HG02759 (cell line): ENCODE measurements at regions not wholly inside any gene's neighbourhood (a gene's known extent, or its start where the extent isn't known, plus 50 kb on each side); places are given as distances from the start of the nearest gene placed in this dataset.
"Not testable (repeated sequence)": the region's sequence is repeated elsewhere in the genome, so short reads cannot be mapped to it uniquely, and the experiment has no call there.

Experiments
- ATAC-seq: cut with Tn5 transposase; IDR thresholded peaks from one replicate; pipeline ENCODE4 v1.9.1; 2021; ENCODE audit warnings: mild to moderate bottlenecking, moderate library complexity; ENCODE audit not compliant: unreplicated experiment

DNA sequence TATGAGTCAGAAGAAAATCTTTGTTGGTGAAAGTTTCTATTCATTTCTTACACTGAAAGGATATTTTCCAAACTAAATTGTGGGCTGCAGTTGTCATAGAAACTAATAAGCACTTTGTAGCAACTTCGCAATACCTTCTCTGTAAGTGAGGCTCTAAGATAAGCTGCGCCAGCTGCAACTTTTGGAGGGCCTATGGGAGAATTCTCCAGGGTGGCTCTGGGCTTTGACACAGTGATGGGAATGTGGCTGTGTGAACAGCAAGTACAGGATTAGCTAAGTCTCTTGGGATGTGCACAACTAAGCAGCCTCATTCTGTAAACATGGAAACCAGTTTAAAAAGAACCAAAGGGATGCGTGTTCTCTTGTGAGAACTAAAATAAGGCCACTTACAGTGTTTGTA, 124.6 kb upstream of the SGO1 start:
- no peak for ATAC-seq

DNA sequence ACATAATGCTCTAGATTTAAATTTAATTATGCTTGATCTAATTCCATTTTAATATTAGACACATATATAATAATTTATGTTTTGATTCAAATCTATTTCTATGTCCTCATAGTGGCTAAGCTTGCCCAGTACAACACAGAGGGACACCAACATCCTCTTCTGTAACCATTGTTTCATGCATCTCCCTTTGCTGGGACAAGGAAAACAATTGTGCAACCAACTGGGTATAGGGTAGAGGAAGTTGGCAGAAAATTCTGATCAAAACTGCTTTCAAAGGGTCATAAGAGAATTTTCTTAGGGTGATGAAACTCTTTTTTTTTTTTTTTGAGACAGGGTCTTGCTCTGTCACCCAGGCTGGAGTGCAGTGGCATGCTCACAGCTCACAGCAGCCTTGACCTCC, 121.4 kb upstream of the SGO1 start:
- ATAC-seq: no peak

DNA sequence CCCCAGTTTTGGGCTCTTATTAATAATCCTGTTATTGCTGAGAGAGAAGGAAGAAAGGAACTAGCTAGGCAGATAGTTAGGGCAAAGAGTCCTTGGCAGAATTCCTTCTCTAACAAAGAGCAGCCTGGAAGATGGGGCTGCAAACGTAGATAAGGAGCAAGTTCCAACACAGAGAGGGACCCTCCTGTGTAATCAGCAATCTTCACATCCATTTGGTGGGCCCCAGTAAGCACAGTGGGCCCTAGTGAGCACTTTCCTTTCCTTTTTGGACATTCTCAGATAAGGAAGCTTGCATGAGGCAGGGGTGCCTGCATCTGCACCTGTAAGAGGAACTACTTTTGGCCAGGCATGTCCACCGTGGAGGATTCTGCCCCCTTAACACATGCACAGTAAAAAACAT, 119.6 kb upstream of the SGO1 start:
- no peak for ATAC-seq

DNA sequence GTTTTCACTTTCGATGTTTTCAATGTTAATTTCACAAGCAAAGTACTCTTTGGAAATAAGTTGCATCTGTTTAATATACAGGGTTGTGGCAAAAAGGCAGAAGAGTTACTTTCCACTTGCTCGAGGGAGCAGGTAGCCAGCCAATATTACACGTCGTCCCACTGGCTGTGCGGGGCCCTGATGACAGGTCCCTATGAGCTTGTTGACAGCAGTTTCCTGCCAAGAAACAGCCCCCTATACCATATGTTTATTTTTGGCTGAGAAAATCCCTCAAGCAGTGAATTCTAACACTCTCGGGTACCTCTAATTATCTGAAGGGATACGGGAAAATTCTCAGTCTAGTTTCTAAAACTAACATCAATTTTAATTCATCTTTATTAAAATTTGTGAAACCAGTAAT, 116.8 kb upstream of the SGO1 start:
- ATAC-seq: no peak

DNA sequence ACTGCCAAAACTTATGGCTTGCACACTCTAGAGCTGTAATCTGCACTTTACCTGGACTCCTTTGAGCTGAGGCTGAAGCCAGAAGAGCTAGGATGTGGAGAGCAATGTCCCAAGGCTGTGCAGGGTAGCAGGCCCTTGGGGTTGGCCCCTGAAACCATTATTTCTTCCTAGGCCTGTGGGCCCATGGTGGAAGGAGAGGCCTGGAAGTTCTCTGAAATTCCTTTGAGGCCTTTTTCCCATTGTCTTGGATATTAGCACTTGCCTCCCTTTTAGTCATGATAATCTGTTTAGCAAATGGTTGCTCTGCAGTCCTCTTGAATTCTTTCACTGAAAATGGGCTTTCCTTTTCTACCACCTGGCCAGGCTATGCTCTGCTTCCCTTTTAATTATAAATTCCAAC, 102.0 kb upstream of the SGO1 start:
- no peak for ATAC-seq

DNA sequence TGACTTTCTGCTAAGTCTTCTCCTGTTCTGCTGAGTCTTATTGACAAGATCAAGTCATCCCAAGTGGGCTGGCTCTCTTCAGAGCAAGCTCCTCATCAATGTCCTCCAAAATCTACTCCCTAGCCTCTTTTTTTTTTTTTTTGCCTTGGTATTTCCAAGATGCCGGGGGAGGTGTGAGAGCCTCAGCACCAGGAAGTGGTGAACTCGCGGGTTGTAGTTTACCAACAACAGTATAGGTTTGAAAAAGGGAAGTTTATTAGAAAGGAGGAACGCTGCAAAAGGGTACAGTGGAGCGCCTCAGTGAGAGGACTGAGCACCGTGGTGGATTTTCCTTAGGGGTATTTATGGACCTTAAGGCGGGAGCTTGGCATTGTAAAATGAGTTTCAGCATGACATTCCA, 94.3 kb upstream of the SGO1 start:
- no peak for ATAC-seq

DNA sequence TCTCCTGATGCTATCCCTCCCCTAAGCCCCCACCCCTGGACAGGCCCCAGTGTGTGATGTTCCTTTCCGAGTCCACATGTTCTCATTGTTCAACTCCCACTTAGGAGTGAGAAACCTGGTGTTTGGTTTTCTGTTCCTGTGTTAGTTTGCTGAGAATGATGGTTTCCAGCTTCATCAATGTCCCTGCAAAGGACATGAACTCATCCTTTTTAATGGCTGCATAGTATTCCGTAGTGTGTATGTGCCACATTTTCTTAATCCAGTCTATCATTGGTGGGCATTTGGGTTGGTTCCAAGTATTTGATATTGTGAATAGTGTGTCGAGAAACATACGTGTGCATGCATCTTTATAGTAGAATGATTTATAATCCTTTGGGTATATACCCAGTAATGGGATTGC, 80.0 kb upstream of the SGO1 start:
- ATAC-seq: not testable (repeated sequence)

DNA sequence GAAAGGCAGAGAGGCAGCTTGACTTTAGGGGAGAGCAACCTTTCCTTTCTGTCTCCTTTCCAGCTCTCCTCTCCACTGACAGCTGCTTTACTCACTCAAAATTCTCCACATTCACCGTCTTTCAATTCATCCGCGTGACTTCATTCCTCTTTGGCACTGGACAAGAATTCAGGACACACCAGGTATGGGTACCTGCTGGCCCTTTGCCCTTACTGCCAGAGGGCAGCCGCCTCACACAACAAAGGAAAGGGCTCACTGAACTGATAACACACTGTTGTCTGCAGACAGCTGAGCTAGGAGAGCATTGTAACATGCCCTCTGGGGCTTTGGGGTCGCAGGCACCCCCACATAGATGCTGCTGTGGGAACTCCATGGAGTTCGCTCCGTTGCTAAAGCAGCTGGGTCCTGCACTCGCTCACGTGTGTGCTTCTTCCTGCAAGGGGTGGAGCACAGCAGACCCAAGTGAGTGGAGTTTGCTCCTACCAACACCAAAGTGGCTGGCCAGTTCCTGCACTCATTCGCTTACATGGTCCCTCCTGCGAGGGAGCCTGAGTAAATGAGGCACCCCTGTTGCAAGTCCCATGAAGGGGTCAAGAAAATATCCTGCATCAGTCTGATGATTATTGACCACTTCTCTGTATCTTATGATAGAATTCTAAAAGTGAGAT, 79.0 kb upstream of the SGO1 start:
- ATAC-seq: no peak

DNA sequence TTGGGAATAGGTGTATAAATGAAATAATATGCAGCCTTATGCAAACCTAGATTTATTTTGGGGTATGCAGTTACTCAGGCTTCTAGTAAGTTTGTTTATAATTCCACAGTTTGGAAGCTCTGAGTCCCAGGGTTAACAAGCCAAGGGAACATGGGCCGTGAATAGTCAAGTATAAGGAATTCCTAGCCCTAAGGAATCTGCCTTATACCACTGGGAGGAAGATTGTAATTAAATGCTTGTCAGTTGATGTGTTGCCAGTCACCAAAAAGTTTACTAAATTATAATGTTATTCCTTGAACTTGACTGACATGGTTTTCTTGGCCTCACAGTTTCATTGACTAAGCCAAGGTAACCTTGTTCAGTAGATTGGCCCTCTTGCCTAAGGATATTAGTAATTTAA, 72.4 kb upstream of the SGO1 start:
- ATAC-seq: no peak

DNA sequence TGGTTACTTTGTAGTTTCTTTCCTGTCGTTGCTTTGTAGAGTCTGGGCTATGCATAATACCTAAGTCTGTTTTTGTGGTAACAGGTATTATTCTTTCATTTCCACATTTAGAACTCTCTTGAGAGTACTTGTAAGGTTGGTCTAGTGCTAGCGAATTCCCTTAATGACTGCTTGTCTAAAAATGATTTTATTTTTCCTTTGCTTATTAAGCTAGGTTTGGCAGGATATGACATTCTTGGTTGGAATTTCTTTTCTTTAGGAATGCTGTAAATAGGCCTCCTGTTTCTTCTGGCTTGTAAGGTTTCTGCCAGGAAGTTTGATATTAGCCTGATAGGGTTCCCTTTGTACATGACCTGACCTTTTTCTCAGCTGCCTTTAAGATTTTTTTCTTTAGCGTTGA, 70.1 kb upstream of the SGO1 start:
- ATAC-seq: peak; percentile 71

DNA sequence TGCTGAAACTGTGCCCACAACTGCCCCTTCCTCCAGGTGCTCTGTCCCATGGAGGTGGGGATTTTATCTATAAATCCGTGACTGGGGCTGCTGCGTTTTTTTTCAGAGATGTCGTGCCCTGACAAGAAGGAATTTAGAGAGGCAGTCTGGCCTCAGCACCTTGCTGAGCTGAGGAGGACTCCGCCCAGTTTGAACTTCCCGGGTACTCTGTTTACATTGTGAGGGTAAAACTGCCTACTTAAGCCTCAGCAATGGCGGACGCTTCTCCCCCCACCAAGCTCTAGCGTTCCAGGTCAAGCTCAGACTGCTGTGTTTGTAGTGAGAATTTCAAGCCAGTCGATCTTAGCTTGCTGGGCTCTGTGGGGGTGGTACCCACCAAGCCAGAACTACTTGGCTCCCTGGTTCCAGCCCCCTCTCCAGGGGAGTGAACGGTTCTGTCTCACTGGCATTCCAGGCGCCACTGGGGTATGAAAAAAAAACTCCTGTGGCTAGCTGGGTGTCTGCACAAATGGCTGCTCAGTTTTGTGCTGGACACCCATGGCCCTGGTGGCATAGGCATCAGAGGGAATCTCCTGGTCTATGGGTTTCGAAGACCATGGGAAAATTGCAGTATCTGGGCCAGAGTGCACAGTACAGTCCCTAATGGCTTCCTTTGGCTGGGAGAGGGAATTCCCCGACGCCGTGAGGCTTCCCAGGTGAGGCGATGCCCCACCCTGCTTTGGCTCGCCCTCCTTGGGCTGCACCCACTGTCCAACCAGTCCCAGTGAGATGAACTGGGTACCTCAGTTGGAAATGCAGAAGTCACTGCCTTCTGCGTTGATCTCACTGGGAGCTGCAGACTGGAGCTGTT, 68.5 kb upstream of the SGO1 start:
- no peak for ATAC-seq

DNA sequence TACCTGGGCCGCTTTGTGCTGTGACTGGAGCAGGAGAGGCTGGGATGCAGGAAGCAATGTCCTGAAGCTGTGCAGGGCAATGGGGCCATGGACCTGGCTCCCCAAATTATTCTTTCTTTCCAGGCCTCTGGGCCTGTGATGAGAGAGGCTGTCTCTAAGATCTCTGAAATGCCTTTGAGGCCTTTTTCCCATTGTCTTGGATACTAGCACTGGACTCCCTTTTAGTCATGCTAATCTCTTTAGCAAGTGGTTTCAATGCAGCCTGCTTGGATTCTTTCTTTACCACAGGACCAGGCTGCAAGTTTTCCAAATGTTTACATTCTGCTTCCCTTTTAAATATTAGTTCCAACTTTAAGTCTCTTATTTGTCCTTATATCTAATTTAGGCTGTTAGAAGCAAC, 64.8 kb upstream of the SGO1 start:
- ATAC-seq: no peak

DNA sequence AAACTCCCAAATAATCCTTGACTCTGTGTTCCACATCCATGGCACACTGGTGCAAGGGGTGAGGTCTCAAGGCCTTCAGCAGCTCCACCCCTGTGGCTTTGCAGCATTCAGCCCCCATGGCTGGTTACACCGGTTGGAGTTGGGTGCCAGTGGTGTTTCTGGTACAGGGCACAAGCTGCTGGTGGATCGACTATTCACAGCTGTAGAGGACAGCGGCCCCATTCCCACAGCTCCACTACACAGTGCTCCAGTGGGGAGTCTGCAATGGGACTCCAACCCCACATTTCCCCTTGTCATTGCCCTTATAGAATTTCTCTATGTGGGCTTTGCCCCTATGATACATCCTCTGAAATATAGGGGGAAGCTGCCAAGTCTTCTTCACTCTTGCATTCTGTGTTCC, 64.3 kb upstream of the SGO1 start:
- ATAC-seq: no peak

DNA sequence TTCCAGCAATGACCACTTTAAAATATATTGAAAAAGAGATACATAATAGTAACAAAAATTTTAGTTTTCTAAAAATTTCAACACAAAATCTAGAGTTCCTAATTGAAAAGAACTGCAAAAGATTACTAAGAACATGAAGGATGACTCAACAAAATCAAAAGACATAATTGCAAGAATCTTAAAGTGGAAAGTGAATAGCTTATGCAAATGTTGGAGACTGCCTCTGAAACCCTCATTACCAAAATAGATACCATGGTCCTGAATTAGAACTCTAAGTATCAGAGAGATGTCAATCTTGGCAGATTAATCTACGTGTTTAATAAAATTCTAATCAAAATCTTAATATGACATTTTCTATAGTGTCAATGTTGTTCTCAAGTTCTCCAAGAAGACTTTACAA, 60.7 kb upstream of the SGO1 start:
- ATAC-seq: peak; percentile 75

DNA sequence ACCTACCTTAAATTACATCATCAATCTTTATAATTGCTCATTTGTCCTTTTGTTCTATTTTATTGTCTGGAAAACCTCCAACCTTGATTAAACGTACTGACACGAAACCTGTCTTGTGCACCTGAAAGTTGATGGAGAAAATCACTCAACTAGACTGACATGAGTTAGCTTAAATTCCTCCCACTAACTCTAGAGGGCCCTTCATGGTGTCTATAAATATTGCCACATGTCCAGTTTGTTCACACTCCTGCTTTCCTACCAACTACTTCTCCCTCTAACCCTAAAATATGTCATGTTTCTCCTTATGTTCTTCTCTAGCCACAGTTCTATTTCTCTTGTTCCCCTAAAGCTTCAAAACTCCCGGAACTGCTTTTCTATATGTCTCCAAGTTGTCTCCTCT, 59.8 kb upstream of the SGO1 start:
- no peak for ATAC-seq

DNA sequence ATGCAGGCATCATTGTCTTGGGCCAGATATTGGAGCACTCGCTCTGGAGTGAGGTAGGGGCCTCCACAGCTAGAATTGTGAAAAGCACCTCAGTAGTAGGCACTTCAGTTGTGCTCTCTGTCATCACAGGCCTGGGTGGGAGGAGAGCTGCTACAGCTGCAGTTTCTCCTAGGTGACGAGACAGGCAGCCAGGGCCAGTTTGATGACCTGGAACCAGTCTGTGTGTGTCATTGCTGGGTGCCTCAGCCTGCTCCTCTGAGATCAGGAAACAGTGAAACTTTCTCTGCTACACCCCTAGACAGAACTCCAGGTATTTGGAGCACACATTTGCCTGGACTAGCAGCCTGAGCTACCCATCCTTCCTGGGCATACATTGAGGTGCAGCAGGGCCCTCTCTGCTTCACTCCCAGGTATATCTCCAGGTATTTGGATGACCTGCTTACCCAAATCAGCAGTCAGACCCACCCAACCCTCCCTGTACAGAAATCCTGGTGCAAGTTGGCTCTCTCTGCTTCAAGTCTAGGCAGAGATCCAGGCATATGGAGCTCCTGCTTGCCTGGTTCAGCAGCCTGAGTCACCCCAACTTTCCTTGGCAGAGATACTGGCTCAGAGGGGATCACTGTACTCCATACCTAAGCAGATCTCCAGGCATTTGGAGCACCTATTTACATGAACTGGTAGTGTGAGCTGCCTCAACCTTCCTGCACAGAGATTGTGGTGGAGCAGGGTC, 54.3 kb upstream of the SGO1 start:
- no peak for ATAC-seq

DNA sequence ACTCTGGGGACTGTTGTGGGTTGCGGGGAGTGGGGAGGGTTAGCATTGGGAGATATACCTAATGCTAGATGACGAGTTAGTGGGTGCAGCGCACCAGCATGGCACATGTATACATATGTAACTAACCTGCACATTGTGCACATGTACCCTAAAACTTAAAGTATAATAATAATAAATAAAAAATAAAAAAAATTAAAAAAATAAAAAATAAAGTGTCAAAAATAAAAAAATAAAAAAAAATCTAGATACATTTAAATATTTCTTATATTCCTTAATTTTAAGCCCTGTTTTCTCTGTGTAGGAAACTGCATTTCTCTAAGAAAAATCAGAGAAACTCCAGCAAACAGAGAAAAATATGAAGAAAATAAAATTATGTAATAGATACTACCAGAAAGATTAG, 52.2 kb upstream of the SGO1 start:
- ATAC-seq: not testable (repeated sequence)

DNA sequence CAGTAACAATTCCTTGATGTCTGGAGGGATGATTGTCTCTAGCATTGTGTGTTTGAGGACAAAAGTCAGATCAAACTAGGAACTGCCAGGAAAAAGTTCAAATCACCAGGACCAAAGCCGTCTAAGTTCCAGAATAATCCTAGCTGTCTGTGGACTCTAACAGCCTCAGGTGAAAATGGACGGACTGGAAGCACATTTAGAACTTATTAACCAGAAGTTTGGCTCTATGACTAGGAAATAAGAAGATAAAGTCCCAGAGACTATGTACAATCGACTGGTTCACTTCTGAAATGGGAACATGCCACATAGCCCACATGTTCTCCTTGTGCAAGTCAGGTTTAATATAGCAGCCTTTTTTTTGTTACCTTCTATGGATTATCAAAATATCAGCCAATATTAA, 50.6 kb upstream of the SGO1 start:
- ATAC-seq: no peak
